ENCODE measurements at regions not wholly inside any gene's neighbourhood (a gene's known extent, or its start where the extent isn't known, plus 50 kb on each side); places are given as distances from the start of the nearest gene placed in this dataset.

- Histone ChIP-seq H3K9me2 (no peaks in the 10 kb centered on the region), H3K36me3 (replicated peaks in 1 of 2; ENCODE audit: control insufficient read depth in 1 of 2, insufficient read depth in 2 of 2, low read length in 1 of 2) (no peaks in the 10 kb centered on the region), H3K9me3 (no peaks in the 10 kb centered on the region), H3K27ac (ENCODE audit: low read depth in 2 of 2, low read length in 1 of 2) (no peak overlapping the region), H2AFZ (ENCODE audit: low read depth) (no peak overlapping the region), H3K9ac (no peak overlapping the region), H3K79me2 (ENCODE audit: insufficient read depth) (no peaks in the 10 kb centered on the region), H3F3A (replicated peaks; ENCODE audit: insufficient read depth) (no peaks in the 10 kb centered on the region), H3K4me2 (no peak overlapping the region), H3K4me3 (ENCODE audit: low read depth in 2 of 2, low read length in 1 of 2) (no peak overlapping the region), H3K4me1 (ENCODE audit: control insufficient read depth in 1 of 2, insufficient read depth in 2 of 2, low read depth in 1 of 2, low read length in 1 of 2) (no peaks in the 10 kb centered on the region), H3K27me3 (ENCODE audit: insufficient read depth) (no peaks in the 10 kb centered on the region), H4K20me1 (ENCODE audit: insufficient read depth) (no peaks in the 10 kb centered on the region)
- TF ChIP-seq RFX5 (IDR thresholded peaks at IDR 0.05; ENCODE audit: low read length) (no peak), POLR2AphosphoS5 (IDR thresholded peaks at IDR 0.05; ENCODE audit: low read depth, low read length) (no peak), IRF3 (IDR thresholded peaks at IDR 0.05; ENCODE audit: low read depth, low read length) (no peak), SMC3 (IDR thresholded peaks at IDR 0.05; ENCODE audit: low read depth, low read length) (no peak), GABPA (IDR thresholded peaks at IDR 0.05; ENCODE audit: low read depth) (no peak), EP300 (IDR thresholded peaks at IDR 0.05; ENCODE audit: borderline replicate concordance in 1 of 2, low read depth in 1 of 2, low read length in 1 of 2) (no peak), CTCF (IDR thresholded peaks at IDR 0.05) (no peak), MEF2A (IDR thresholded peaks at IDR 0.05; ENCODE audit: borderline replicate concordance, low read depth) (no peak), MXI1 (IDR thresholded peaks at IDR 0.05; ENCODE audit: low read depth, low read length) (no peak), TEAD4 (IDR thresholded peaks at IDR 0.05; ENCODE audit: borderline replicate concordance, insufficient read depth) (no peak), NFIC (IDR thresholded peaks at IDR 0.05; ENCODE audit: borderline replicate concordance) (no peak), PBX3 (IDR thresholded peaks at IDR 0.05) (no peak), RAD21 (IDR thresholded peaks at IDR 0.05; ENCODE audit: low read length) (no peak), RXRA (IDR thresholded peaks at IDR 0.05; ENCODE audit: borderline replicate concordance, low read depth) (no peak), YY1 (IDR thresholded peaks at IDR 0.05; ENCODE audit: low read depth) (no peak)
- ChIA-PET POLR2A (no interaction called here), CTCF (no interaction called here)
- 47% methylated on average over 10 of the region's 10 CpGs for WGBS (ENCODE audit: low lambda C conversion rate)
- DNase-seq: no peak
Observed at GRCh38 chr20:6832811-6833210, 65.3 kb downstream of the BMP2 start.

- no peaks in the 10 kb centered on the region for H3F3A ChIP-seq (replicated peaks; ENCODE audit: insufficient read depth)
- no peak overlapping the region for H3K4me3 ChIP-seq (ENCODE audit: low read depth in 2 of 2, low read length in 1 of 2)
- no peaks in the 10 kb centered on the region for H3K9me2 ChIP-seq
- TF ChIP-seq GATA2 (CRISPR knock-in tag; IDR thresholded peaks at IDR 0.05) (no peak), TCF12 (IDR thresholded peaks at IDR 0.05) (no peak), REST (IDR thresholded peaks at IDR 0.05; ENCODE audit: low read depth, low read length) (no peak), RFX5 (IDR thresholded peaks at IDR 0.05; ENCODE audit: low read length) (no peak), YY1 (IDR thresholded peaks at IDR 0.05; ENCODE audit: low read depth) (no peak), NRF1 (IDR thresholded peaks at IDR 0.05; ENCODE audit: low read depth, low read length) (no peak), CHD2 (IDR thresholded peaks at IDR 0.05; ENCODE audit: low read length, partially characterized antibody) (no peak), POLR2AphosphoS5 (IDR thresholded peaks at IDR 0.05; ENCODE audit: low read depth, low read length) (no peak)
- H3K79me2 ChIP-seq (ENCODE audit: insufficient read depth): no peaks in the 10 kb centered on the region
- H3K36me3 ChIP-seq (replicated peaks in 1 of 2; ENCODE audit: control insufficient read depth in 1 of 2, insufficient read depth in 2 of 2, low read length in 1 of 2): no peaks in the 10 kb centered on the region
- H2AFZ ChIP-seq (ENCODE audit: low read depth): no peak overlapping the region
- H3K4me2 ChIP-seq: no peak overlapping the region
- H3K4me1 ChIP-seq (ENCODE audit: control insufficient read depth in 1 of 2, insufficient read depth in 2 of 2, low read depth in 1 of 2, low read length in 1 of 2): no peaks in the 10 kb centered on the region
- no peak overlapping the region for H3K27ac ChIP-seq (ENCODE audit: low read depth in 2 of 2, low read length in 1 of 2)
- CTCF ChIA-PET: no interaction called here
- no peaks in the 10 kb centered on the region for H4K20me1 ChIP-seq (ENCODE audit: insufficient read depth)
- DNase-seq: no peak
- POLR2A ChIA-PET: no interaction called here
- no peak overlapping the region for H3K9ac ChIP-seq
- H3K27me3 ChIP-seq (ENCODE audit: insufficient read depth): no peaks in the 10 kb centered on the region
- 6% methylated on average over 3 of the region's 3 CpGs for WGBS (ENCODE audit: low lambda C conversion rate)
- no peaks in the 10 kb centered on the region for H3K9me3 ChIP-seq
Observed at GRCh38 chr20:6835609-6836008, 68.1 kb downstream of the BMP2 start.
